Glutamatergic neuron (in vitro differentiated cells): ENCODE measurements at regions not wholly inside any gene's neighbourhood (a gene's known extent, or its start where the extent isn't known, plus 50 kb on each side); places are given as distances from the start of the nearest gene placed in this dataset.

ENCODE experiments used
- DNase-seq: peaks from one replicate; pipeline ENCODE4 v3.0.0; 2022
- H3K27ac Mint-ChIP-seq: one replicate; pipeline ENCODE4 v1.8.0; 2020; ENCODE audit warnings: mild to moderate bottlenecking, mixed read lengths, inconsistent platforms; ENCODE audit not compliant: unreplicated experiment
- H3K27me3 Mint-ChIP-seq: one replicate; pipeline ENCODE4 v1.8.0; 2020; ENCODE audit warnings: mild to moderate bottlenecking, moderate library complexity, mixed read lengths, inconsistent platforms; ENCODE audit not compliant: unreplicated experiment
- H3K36me3 Mint-ChIP-seq: one replicate; pipeline ENCODE4 v1.8.0; 2020; ENCODE audit warnings: mild to moderate bottlenecking, mixed read lengths, inconsistent platforms; ENCODE audit not compliant: unreplicated experiment
- H3K4me1 Mint-ChIP-seq: one replicate; pipeline ENCODE4 v1.8.0; 2020; ENCODE audit warnings: mild to moderate bottlenecking, low read depth, mixed read lengths, inconsistent platforms; ENCODE audit not compliant: unreplicated experiment
- H3K4me3 Mint-ChIP-seq: one replicate; pipeline ENCODE4 v1.8.0; 2020; ENCODE audit warnings: mild to moderate bottlenecking, mixed read lengths, inconsistent platforms; ENCODE audit not compliant: unreplicated experiment
- H3K9me3 Mint-ChIP-seq: one replicate; pipeline ENCODE4 v1.8.0; 2020; ENCODE audit warnings: mild to moderate bottlenecking, moderate library complexity, mixed read lengths, inconsistent platforms; ENCODE audit not compliant: unreplicated experiment
- TF ChIP-seq, protein P1 (sequence below): fragments of 200-600 bp; sonication (generic); IDR thresholded peaks from one replicate; pipeline ENCODE4 v1.5.0; 2021; ENCODE audit not compliant: partially characterized antibody, unreplicated experiment

GRCh38 chr5:174400461-174400860, 323.9 kb upstream of the MSX2 start:
- Mint-ChIP-seq H3K27ac (no peak overlapping the region), H3K4me1 (no peaks in the 10 kb centered on the region), H3K4me3 (no peak overlapping the region), H3K9me3 (no peaks in the 10 kb centered on the region), H3K36me3 (no peaks in the 10 kb centered on the region), H3K27me3 (peaks cover 4% of the 10 kb centered on the region)
- no peak for DNase-seq
- TF ChIP-seq, protein P1, sequence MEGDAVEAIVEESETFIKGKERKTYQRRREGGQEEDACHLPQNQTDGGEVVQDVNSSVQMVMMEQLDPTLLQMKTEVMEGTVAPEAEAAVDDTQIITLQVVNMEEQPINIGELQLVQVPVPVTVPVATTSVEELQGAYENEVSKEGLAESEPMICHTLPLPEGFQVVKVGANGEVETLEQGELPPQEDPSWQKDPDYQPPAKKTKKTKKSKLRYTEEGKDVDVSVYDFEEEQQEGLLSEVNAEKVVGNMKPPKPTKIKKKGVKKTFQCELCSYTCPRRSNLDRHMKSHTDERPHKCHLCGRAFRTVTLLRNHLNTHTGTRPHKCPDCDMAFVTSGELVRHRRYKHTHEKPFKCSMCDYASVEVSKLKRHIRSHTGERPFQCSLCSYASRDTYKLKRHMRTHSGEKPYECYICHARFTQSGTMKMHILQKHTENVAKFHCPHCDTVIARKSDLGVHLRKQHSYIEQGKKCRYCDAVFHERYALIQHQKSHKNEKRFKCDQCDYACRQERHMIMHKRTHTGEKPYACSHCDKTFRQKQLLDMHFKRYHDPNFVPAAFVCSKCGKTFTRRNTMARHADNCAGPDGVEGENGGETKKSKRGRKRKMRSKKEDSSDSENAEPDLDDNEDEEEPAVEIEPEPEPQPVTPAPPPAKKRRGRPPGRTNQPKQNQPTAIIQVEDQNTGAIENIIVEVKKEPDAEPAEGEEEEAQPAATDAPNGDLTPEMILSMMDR, result no peak

- no peak for DNase-seq
- Mint-ChIP-seq H3K36me3 (no peaks in the 10 kb centered on the region), H3K4me1 (no peaks in the 10 kb centered on the region), H3K4me3 (no peak overlapping the region), H3K27me3 (peaks cover 4% of the 10 kb centered on the region), H3K9me3 (no peaks in the 10 kb centered on the region), H3K27ac (no peak overlapping the region)
- TF ChIP-seq, protein P1, result no peak
These were observed 322.6 kb upstream of the MSX2 start for GRCh38 chr5:174401793-174402192.

DNA sequence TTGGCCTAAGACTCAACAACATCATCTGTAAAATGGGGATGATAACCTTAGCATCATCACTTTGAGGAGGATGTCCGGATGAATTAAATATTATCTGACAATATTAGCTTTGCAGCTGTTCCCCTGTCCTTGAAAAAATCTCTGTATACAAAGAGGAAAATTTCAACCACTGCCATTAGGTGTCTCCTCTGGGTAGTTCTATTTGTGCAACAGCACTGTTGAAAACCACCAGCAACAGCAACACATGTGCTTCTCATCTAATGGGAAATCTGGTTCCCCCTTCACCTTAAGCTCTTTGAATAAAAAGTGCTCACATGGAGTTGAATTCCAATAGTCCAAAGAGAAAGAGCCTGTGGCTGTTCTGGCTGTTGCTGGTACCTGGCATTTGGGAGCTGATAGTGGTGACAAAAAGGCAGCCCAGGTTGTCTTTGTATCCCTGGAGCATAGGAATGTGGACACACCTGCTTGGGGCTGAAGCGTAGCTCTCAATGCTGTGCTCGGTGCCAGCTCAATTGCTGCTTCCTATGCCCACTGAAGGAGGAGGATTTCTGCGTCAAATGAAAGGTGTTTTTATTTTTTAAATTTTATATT, 322.1 kb upstream of the MSX2 start:
- no peaks in the 10 kb centered on the region for H3K9me3 Mint-ChIP-seq
- H3K36me3 Mint-ChIP-seq, result no peaks in the 10 kb centered on the region
- H3K27ac Mint-ChIP-seq, result no peak overlapping the region
- H3K4me3 Mint-ChIP-seq, result no peak overlapping the region
- DNase-seq, result no peak
- no peaks in the 10 kb centered on the region for H3K4me1 Mint-ChIP-seq
- TF ChIP-seq, protein P1, result no peak
- H3K27me3 Mint-ChIP-seq, result peaks cover 4% of the 10 kb centered on the region

DNA sequence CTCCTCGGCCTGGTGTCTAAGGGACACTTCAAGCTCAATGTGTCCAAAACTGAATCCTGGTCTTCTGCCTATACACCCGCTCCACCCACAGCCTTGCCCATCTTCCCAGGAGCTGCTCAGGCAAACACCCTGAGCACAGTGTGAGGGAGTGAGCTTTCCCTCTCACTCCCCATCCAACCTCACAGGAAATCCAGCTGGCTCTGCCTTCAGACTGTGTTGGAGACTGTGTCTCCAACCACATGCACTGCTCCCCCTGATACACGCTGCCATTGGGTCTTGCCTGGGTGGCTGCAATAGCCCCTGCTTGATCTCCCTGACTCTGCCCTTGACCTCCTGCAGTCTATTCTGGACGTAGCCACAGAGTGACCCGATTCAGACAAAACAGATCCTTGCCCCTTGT, 319.5 kb upstream of the MSX2 start:
- Mint-ChIP-seq H3K4me1 (no peaks in the 10 kb centered on the region), H3K27me3 (no peaks in the 10 kb centered on the region), H3K9me3 (no peaks in the 10 kb centered on the region), H3K36me3 (peaks cover 4% of the 10 kb centered on the region), H3K4me3 (no peak overlapping the region), H3K27ac (no peak overlapping the region)
- TF ChIP-seq, protein P1, result no peak
- no peak for DNase-seq

GRCh38 chr5:174409070-174409469, 315.3 kb upstream of the MSX2 start:
- H3K36me3 Mint-ChIP-seq, result peaks cover 5% of the 10 kb centered on the region
- no peak for DNase-seq
- H3K27me3 Mint-ChIP-seq, result no peaks in the 10 kb centered on the region
- TF ChIP-seq, protein P1, result peak; percentile 16
- no peak overlapping the region for H3K4me3 Mint-ChIP-seq
- H3K4me1 Mint-ChIP-seq, result peaks cover 4% of the 10 kb centered on the region
- H3K27ac Mint-ChIP-seq, result no peak overlapping the region
- H3K9me3 Mint-ChIP-seq, result no peaks in the 10 kb centered on the region
